Inferior parietal cortex (tissue), 1 donor: ENCODE measurements at regions not wholly inside any gene's neighbourhood (a gene's known extent, or its start where the extent isn't known, plus 50 kb on each side); places are given as distances from the start of the nearest gene placed in this dataset.
"Not testable (repeated sequence)": the region's sequence is repeated elsewhere in the genome, so short reads cannot be mapped to it uniquely, and the experiment has no call there.

Experiments
- DNase-seq: peaks from one replicate; pipeline ENCODE4 v3.0.0-alpha.2; 2016; ENCODE audit errors: extremely low spot score

GRCh38 chr1:224533517-224533916 is 82.6 kb upstream of the CNIH3 start:
- DNase-seq: no peak

- DNase-seq: no peak
Measured at GRCh38 chr1:224534731-224535130, 81.4 kb upstream of the CNIH3 start.

- no peak for DNase-seq
Measured at GRCh38 chr1:224535641-224536040, 80.5 kb upstream of the CNIH3 start.

GRCh38 chr1:224539971-224540370 is 76.1 kb upstream of the CNIH3 start:
- no peak for DNase-seq

GRCh38 chr1:224540535-224540934 is 75.6 kb upstream of the CNIH3 start:
- DNase-seq: no peak

GRCh38 chr1:224541072-224541790 is 74.9 kb upstream of the CNIH3 start:
- DNase-seq: no peak

GRCh38 chr1:224541901-224542630 is 74.1 kb upstream of the CNIH3 start:
- no peak for DNase-seq

- DNase-seq: no peak
Measured at GRCh38 chr1:224542783-224543440, 73.2 kb upstream of the CNIH3 start.

- no peak for DNase-seq
Measured at GRCh38 chr1:224543453-224543852, 72.7 kb upstream of the CNIH3 start.

GRCh38 chr1:224544346-224545110 is 71.6 kb upstream of the CNIH3 start:
- DNase-seq: no peak

- no peak for DNase-seq
Measured at GRCh38 chr1:224545571-224545970, 70.5 kb upstream of the CNIH3 start.

- DNase-seq: no peak
Measured at GRCh38 chr1:224548676-224549075, 67.4 kb upstream of the CNIH3 start.

- DNase-seq: not testable (repeated sequence)
Measured at GRCh38 chr1:224551189-224551588, 64.9 kb upstream of the CNIH3 start.

- no peak for DNase-seq
Measured at GRCh38 chr1:224554056-224554455, 62.1 kb upstream of the CNIH3 start.

- no peak for DNase-seq
Measured at GRCh38 chr1:224554620-224555259, 61.4 kb upstream of the CNIH3 start.

GRCh38 chr1:224558904-224559303 is 57.2 kb upstream of the CNIH3 start:
- no peak for DNase-seq

- DNase-seq: no peak
Measured at GRCh38 chr1:224559981-224560728, 56.0 kb upstream of the CNIH3 start.

- DNase-seq: not testable (repeated sequence)
Measured at GRCh38 chr1:224562881-224563280, 53.2 kb upstream of the CNIH3 start.

GRCh38 chr1:224563666-224564065 is 52.5 kb upstream of the CNIH3 start:
- DNase-seq: no peak

GRCh38 chr1:224564454-224565084 is 51.5 kb upstream of the CNIH3 start:
- no peak for DNase-seq
